ENCODE measurements at regions not wholly inside any gene's neighbourhood (a gene's known extent, or its start where the extent isn't known, plus 50 kb on each side); places are given as distances from the start of the nearest gene placed in this dataset.

DNA sequence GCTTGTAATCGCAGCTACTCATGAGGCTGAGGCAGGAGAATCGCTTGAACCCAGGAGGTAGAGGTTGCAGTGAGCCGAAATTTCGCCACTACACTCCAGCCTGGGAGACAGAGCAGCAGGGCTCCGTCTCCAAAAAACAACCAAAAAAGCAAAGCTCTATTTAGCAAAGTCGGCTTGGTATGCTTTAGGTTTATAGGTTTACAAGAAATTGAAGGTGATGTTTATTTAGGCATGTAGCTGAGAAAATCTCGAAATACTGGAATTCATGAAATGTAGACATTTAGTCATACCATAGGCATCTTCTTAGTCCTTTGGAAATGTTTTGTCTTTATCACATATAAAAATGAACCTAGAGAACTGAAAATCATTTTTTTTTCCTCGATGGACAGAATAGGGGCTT lies 453.8 kb upstream of the ANKRD30A start:
- TF ChIP-seq YY1 (IDR thresholded peaks at IDR 0.05; ENCODE audit: low read depth) (no peak), REST (IDR thresholded peaks at IDR 0.05; ENCODE audit: low read depth) (no peak), EP300 (IDR thresholded peaks at IDR 0.05; ENCODE audit: borderline replicate concordance) (no peak), ZBTB7A (IDR thresholded peaks at IDR 0.05; ENCODE audit: low read depth) (no peak), EGR1 (IDR thresholded peaks at IDR 0.05) (no peak), TEAD4 (IDR thresholded peaks at IDR 0.05) (no peak), TCF12 (IDR thresholded peaks at IDR 0.05; ENCODE audit: low read depth) (no peak), RAD21 (IDR thresholded peaks at IDR 0.05; ENCODE audit: low read depth) (no peak), CEBPB (IDR thresholded peaks at IDR 0.05) (no peak), USF1 (IDR thresholded peaks at IDR 0.05) (no peak), FOXM1 (IDR thresholded peaks at IDR 0.05; ENCODE audit: borderline replicate concordance, low read depth) (no peak), TAF1 (IDR thresholded peaks at IDR 0.05; ENCODE audit: low read depth) (no peak)
